Right lobe of liver (tissue), 4 donors: ENCODE measurements at regions not wholly inside any gene's neighbourhood (a gene's known extent, or its start where the extent isn't known, plus 50 kb on each side); places are given as distances from the start of the nearest gene placed in this dataset.

Source experiments
- POLR2A ChIP-seq: fragments of 450-650 bp; IDR thresholded peaks from one replicate; pipeline ENCODE4 v1.6.1; 2017; ENCODE audit warnings: antibody characterized with exemption, mild to moderate bottlenecking
- TF ChIP-seq, protein P1 (sequence below), 4 donors: fragments of 200-600 bp in 3 of 4; fragments of 450-650 bp in 1 of 4; IDR thresholded peaks; one replicate each; pipeline versions ENCODE4 v1.5.1 to v1.8.0; 2016 to 2022; ENCODE audit warnings: antibody characterized with exemption in 4 of 4, mild to moderate bottlenecking in 2 of 4
- donor health status: DM: no; HTN: no; CAD: no.
- donor health status: DM: no; HTN: no; CAD: no.
- donor health status: DM: no; HTN: yes; CAD: no.

DNA sequence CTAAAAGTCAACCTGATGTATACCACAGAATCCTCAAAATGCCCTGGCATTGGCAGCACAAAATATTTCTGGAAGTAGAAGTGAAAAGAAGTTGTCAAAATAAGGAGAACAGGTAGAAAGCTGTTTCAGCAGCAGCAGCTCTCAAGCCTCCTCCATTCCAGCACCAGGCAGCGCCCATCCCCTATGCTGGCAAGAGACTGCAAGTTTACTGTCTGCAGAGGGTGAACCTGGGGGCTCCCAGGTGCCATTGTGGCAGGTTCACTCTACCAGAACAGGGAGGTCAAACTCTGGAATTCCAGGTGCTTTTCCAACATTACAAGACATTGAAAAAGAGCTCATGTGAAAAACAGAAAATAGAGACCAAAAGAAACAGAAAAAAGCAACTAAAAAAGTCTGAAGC, 128.8 kb upstream of the CTTNBP2NL start:
- TF ChIP-seq, protein P1, sequence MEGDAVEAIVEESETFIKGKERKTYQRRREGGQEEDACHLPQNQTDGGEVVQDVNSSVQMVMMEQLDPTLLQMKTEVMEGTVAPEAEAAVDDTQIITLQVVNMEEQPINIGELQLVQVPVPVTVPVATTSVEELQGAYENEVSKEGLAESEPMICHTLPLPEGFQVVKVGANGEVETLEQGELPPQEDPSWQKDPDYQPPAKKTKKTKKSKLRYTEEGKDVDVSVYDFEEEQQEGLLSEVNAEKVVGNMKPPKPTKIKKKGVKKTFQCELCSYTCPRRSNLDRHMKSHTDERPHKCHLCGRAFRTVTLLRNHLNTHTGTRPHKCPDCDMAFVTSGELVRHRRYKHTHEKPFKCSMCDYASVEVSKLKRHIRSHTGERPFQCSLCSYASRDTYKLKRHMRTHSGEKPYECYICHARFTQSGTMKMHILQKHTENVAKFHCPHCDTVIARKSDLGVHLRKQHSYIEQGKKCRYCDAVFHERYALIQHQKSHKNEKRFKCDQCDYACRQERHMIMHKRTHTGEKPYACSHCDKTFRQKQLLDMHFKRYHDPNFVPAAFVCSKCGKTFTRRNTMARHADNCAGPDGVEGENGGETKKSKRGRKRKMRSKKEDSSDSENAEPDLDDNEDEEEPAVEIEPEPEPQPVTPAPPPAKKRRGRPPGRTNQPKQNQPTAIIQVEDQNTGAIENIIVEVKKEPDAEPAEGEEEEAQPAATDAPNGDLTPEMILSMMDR (IDR thresholded peaks at IDR 0.05): no peak
- TF ChIP-seq POLR2A: no peak
